Transverse colon (tissue), 4 donors: ENCODE measurements at regions not wholly inside any gene's neighbourhood (a gene's known extent, or its start where the extent isn't known, plus 50 kb on each side); places are given as distances from the start of the nearest gene placed in this dataset.

ENCODE experiments used
- DNase-seq: peaks from one replicate; pipeline ENCODE4 v3.0.0-alpha.2; 2019
- H3K27ac ChIP-seq, 4 donors: fragments of 200-600 bp; sonication (generic); 2 replicates each; pipeline ENCODE4 v1.5.1; 2016 to 2018; ENCODE audit warnings: inconsistent platforms in 4 of 4
- H3K27me3 ChIP-seq: fragments of 200-600 bp; sonication (generic); 2 replicates; pipeline ENCODE4 v1.5.1; 2017; ENCODE audit warnings: inconsistent platforms
- H3K36me3 ChIP-seq, 4 donors: fragments of 200-600 bp; sonication (generic); 2 replicates each; pipeline ENCODE4 v1.5.1; 2017 to 2019; ENCODE audit warnings: inconsistent platforms in 4 of 4
- H3K4me1 ChIP-seq, 4 donors: fragments of 200-600 bp; sonication (generic); 2 replicates each; pipeline ENCODE4 v1.5.1; 2017 to 2020; ENCODE audit warnings: inconsistent platforms in 4 of 4
- H3K4me3 ChIP-seq, 4 donors: fragments of 200-600 bp; sonication (generic); 1 replicate in 1 of 4; 2 replicates in 3 of 4; pipeline versions ENCODE4 v1.5.1 to v1.6.1; 2017 to 2019; ENCODE audit warnings: inconsistent platforms in 4 of 4
- H3K9me3 ChIP-seq, 2 donors: fragments of 200-600 bp; sonication (generic); 2 replicates each; pipeline ENCODE4 v1.5.1; 2017 to 2019; ENCODE audit warnings: inconsistent platforms in 2 of 2
- EP300 ChIP-seq: sonication (generic); formaldehyde crosslinking; IDR thresholded peaks from one replicate; pipeline ENCODE4 v1.6.1; 2017; ENCODE audit warnings: antibody characterized with exemption, low read depth
- POLR2A ChIP-seq: fragments of 450-650 bp; IDR thresholded peaks from one replicate; pipeline ENCODE4 v1.6.1; 2016; ENCODE audit warnings: antibody characterized with exemption, mild to moderate bottlenecking, moderate library complexity
- POLR2AphosphoS5 ChIP-seq, 3 donors: sonication (generic); formaldehyde crosslinking; IDR thresholded peaks; one replicate each; pipeline ENCODE4 v1.6.1; 2016; ENCODE audit warnings: antibody characterized with exemption in 3 of 3
- WGBS, 2 donors: methylation state at CpG; one replicate each; pipeline ENCODE4 v1.1.5; 2018; ENCODE audit warnings: low coverage in 1 of 2; 5-methylcytosine and 5-hydroxymethylcytosine counted together
- in situ Hi-C, 4 donors: fragments of 200-750 bp; cut with MboI; loops; one replicate each; pipeline versions ENCODE4 v1.15.0 to v1.15.1; 2017; ENCODE audit warnings: low sequenced_read_pairs in 3 of 4, low pct_ligation_motif_present in 1 of 4, low pct_unique_long_range_greater_than_20kb in 1 of 4
- intact Hi-C: fragments of 100-400 bp; cut with DNase I; formaldehyde crosslinking; loops from one replicate; pipeline ENCODE4 v1.15.1; 2023; ENCODE audit warnings: low total_unique reads
- TF ChIP-seq, protein P1 (sequence below), 5 experiments: fragments of 200-600 bp in 3 of 5; fragments of 450-650 bp in 2 of 5; sonication (generic) in 3 of 5; IDR thresholded peaks; 1 replicate in 2 of 5; 2 replicates in 3 of 5; pipeline ENCODE4 v1.5.1; 2016 to 2017; ENCODE audit warnings: antibody characterized with exemption in 5 of 5, inconsistent platforms in 3 of 5, mild to moderate bottlenecking in 2 of 5, moderate library complexity in 1 of 5

DNA sequence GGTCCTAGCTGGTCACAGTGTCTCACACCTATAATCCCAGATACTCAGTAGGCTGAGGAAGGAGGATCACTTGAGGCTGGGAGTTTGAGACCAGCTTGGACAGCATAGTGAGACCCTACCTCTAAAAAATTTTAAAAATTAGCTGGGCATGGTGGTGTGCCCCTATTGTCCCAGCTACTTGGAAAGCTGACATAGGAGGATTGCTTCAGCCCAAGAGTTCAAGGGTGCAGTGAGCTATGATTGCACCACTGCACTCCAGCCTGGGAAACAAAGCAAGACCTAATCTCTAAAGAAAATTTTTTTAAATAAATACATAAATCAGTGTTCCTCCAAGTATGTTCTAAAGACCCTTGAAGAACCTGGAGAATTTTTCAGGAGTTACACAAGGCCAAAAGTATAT is 50.6 kb upstream of the GNAO1 start:
- Histone ChIP-seq H3K36me3 (no peaks in the 10 kb centered on the region), H3K4me3 (no peak overlapping the region), H3K4me1 (no peaks in the 10 kb centered on the region), H3K9me3 (no peaks in the 10 kb centered on the region), H3K27me3 (no peaks in the 10 kb centered on the region), H3K27ac (no peak overlapping the region)
- in situ Hi-C loops: no loop called here
- no peak for DNase-seq
- TF ChIP-seq, protein P1, sequence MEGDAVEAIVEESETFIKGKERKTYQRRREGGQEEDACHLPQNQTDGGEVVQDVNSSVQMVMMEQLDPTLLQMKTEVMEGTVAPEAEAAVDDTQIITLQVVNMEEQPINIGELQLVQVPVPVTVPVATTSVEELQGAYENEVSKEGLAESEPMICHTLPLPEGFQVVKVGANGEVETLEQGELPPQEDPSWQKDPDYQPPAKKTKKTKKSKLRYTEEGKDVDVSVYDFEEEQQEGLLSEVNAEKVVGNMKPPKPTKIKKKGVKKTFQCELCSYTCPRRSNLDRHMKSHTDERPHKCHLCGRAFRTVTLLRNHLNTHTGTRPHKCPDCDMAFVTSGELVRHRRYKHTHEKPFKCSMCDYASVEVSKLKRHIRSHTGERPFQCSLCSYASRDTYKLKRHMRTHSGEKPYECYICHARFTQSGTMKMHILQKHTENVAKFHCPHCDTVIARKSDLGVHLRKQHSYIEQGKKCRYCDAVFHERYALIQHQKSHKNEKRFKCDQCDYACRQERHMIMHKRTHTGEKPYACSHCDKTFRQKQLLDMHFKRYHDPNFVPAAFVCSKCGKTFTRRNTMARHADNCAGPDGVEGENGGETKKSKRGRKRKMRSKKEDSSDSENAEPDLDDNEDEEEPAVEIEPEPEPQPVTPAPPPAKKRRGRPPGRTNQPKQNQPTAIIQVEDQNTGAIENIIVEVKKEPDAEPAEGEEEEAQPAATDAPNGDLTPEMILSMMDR (IDR thresholded peaks at IDR 0.05): no peak
- TF ChIP-seq POLR2AphosphoS5 (IDR thresholded peaks at IDR 0.05) (no peak), EP300 (no peak), POLR2A (no peak)
- intact Hi-C loops: no loop called here

DNA sequence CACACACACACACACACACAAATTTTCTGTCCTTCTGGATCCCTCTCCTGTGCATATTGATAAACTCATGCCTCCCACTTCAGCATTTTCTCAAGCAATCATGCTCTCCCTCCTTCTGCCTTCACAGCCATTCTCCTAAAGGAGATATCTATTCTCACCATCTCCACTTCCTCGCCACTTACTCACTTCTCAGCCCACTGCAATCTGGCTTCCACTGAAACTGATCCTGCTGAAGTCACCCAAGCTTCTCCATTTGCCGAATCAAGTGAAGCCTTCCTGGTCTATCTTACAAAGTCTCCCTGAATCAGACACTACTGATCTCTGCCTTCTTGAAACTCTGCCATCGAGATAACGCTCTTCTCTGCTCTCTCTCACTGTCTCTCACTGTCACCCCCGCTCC is 54.0 kb upstream of the GNAO1 start:
- WGBS, 2 donors: 43 to 76% methylated on average over 2 to 5 of the region's 5 CpGs
- Histone ChIP-seq H3K4me3 (no peak overlapping the region), H3K9me3 (no peaks in the 10 kb centered on the region), H3K27ac (no peak overlapping the region), H3K4me1 (no peaks in the 10 kb centered on the region), H3K27me3 (no peaks in the 10 kb centered on the region), H3K36me3 (no peaks in the 10 kb centered on the region)
- in situ Hi-C loops (no loop called here), intact Hi-C loops (no loop called here)
- TF ChIP-seq, protein P1 (IDR thresholded peaks at IDR 0.05): no peak
- TF ChIP-seq POLR2A: no peak
- TF ChIP-seq EP300: no peak
- TF ChIP-seq POLR2AphosphoS5 (IDR thresholded peaks at IDR 0.05): no peak
- no peak for DNase-seq

GRCh38 chr16:56136256-56136655 is 55.0 kb upstream of the GNAO1 start:
- TF ChIP-seq POLR2A (no peak), POLR2AphosphoS5 (IDR thresholded peaks at IDR 0.05) (no peak), EP300 (no peak)
- TF ChIP-seq, protein P1 (IDR thresholded peaks at IDR 0.05): no peak
- no peaks in the 10 kb centered on the region for H3K36me3 ChIP-seq
- in situ Hi-C loops: no loop called here
- WGBS, 2 donors: 61 to 82% methylated on average over 2 to 3 of the region's 3 CpGs
- intact Hi-C loops: no loop called here
- no peaks in the 10 kb centered on the region for H3K4me1 ChIP-seq
- no peak overlapping the region for H3K27ac ChIP-seq
- no peaks in the 10 kb centered on the region for H3K27me3 ChIP-seq
- H3K9me3 ChIP-seq: no peaks in the 10 kb centered on the region
- DNase-seq: no peak
- no peak overlapping the region for H3K4me3 ChIP-seq

DNA sequence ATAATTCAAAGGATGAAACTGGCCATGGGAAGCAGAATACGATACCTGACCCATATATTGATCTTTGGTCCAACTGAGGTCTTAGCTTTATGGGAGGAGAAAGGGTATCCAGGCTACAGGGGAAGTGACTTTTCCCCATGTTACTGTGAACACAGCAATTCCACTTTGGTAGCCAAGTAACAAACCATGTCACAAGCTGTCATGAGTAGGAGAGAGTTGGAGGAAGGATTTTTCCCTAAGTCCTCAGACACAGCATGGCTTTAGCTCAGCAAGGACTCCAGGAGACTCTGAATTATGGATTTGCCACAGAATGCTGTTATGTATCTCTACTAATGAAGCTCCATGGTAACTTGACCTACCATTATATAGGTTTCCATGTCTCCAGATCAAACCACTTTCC is 56.5 kb upstream of the GNAO1 start:
- in situ Hi-C loops (no loop called here), intact Hi-C loops (no loop called here)
- Histone ChIP-seq H3K27ac (no peak overlapping the region), H3K36me3 (no peaks in the 10 kb centered on the region), H3K27me3 (no peaks in the 10 kb centered on the region), H3K4me3 (no peak overlapping the region), H3K9me3 (no peaks in the 10 kb centered on the region), H3K4me1 (no peaks in the 10 kb centered on the region)
- no peak for DNase-seq
- 14 to 55% methylated on average over 1 of the region's 1 CpG for WGBS, 2 donors
- TF ChIP-seq EP300: no peak
- TF ChIP-seq POLR2A: no peak
- TF ChIP-seq, protein P1 (IDR thresholded peaks at IDR 0.05): no peak
- TF ChIP-seq POLR2AphosphoS5 (IDR thresholded peaks at IDR 0.05): no peak
